GM23248 (cell line): ENCODE measurements at regions not wholly inside any gene's neighbourhood (a gene's known extent, or its start where the extent isn't known, plus 50 kb on each side); places are given as distances from the start of the nearest gene placed in this dataset.

ENCODE experiments used
- DNase-seq: peaks from one replicate; pipeline ENCODE4 v3.0.0-alpha.2; 2015
- H2AFZ ChIP-seq: fragments of 200-600 bp; sonication (generic); 2 replicates; pipeline ENCODE4 v1.6.1; 2016; ENCODE audit warnings: antibody characterized with exemption
- H3F3A ChIP-seq: fragments of 200-600 bp; sonication (generic); 2 replicates; pipeline ENCODE4 v1.6.1; 2016; ENCODE audit warnings: mild to moderate bottlenecking, antibody characterized with exemption, mixed run types; ENCODE audit not compliant: insufficient read depth
- H3K27ac ChIP-seq: fragments of 200-600 bp; sonication (generic); 2 replicates; pipeline ENCODE4 v1.5.1; 2016; ENCODE audit warnings: mild to moderate bottlenecking
- H3K27me3 ChIP-seq: fragments of 200-600 bp; sonication (generic); replicated peaks from 2 replicates; pipeline ENCODE4 v1.6.1; 2016; ENCODE audit warnings: mild to moderate bottlenecking; ENCODE audit not compliant: insufficient read depth
- H3K36me3 ChIP-seq: fragments of 200-600 bp; sonication (generic); 2 replicates; pipeline ENCODE4 v1.6.1; 2016; ENCODE audit warnings: low read depth, mild to moderate bottlenecking
- H3K4me1 ChIP-seq: fragments of 200-600 bp; sonication (generic); 2 replicates; pipeline ENCODE4 v1.6.1; 2016; ENCODE audit warnings: mild to moderate bottlenecking; ENCODE audit not compliant: insufficient read depth
- H3K4me2 ChIP-seq: fragments of 200-600 bp; sonication (generic); one replicate; pipeline ENCODE4 v1.6.1; 2016; ENCODE audit warnings: mild to moderate bottlenecking; ENCODE audit not compliant: unreplicated experiment
- H3K4me3 ChIP-seq: fragments of 200-600 bp; sonication (generic); 2 replicates; pipeline ENCODE4 v1.5.1; 2016; ENCODE audit warnings: mild to moderate bottlenecking
- H3K79me2 ChIP-seq: fragments of 200-600 bp; sonication (generic); 2 replicates; pipeline ENCODE4 v1.6.1; 2016; ENCODE audit warnings: mild to moderate bottlenecking; ENCODE audit not compliant: insufficient read depth
- H3K9ac ChIP-seq: fragments of 200-600 bp; sonication (generic); 2 replicates; pipeline ENCODE4 v1.6.1; 2016; ENCODE audit warnings: mild to moderate bottlenecking
- H3K9me2 ChIP-seq: fragments of 200-600 bp; sonication (generic); 2 replicates; pipeline ENCODE4 v1.6.1; 2016; ENCODE audit warnings: mixed run types, mild to moderate bottlenecking, moderate library complexity; ENCODE audit not compliant: insufficient read depth
- H3K9me3 ChIP-seq: fragments of 200-600 bp; sonication (generic); one replicate; pipeline ENCODE4 v1.6.1; 2017; ENCODE audit warnings: low read depth
- H4K20me1 ChIP-seq: fragments of 200-600 bp; sonication (generic); 2 replicates; pipeline ENCODE4 v1.6.0; 2016; ENCODE audit not compliant: insufficient read depth
- EZH2 ChIP-seq: fragments of 200-600 bp; sonication (generic); IDR thresholded peaks from 2 replicates; pipeline ENCODE4 v1.6.1; 2018; ENCODE audit warnings: antibody characterized with exemption, mild to moderate bottlenecking; ENCODE audit not compliant: insufficient read depth, poor library complexity, severe bottlenecking
- EZH2phosphoT487 ChIP-seq: fragments of 200-600 bp; sonication (generic); IDR thresholded peaks from 2 replicates; pipeline ENCODE4 v1.6.1; 2018; ENCODE audit warnings: antibody characterized with exemption, moderate library complexity, mild to moderate bottlenecking, low read depth; ENCODE audit not compliant: insufficient read depth
- WGBS, 2 experiments: methylation state at CpG; one replicate each; pipeline ENCODE4 v1.1.6; 2015 to 2017; ENCODE audit warnings: low lambda C conversion rate in 2 of 2, low coverage in 1 of 2; ENCODE audit errors: missing lambda C conversion rate in 2 of 2; 5-methylcytosine and 5-hydroxymethylcytosine counted together
- in situ Hi-C: fragments of 300-500 bp; cut with MboI; formaldehyde crosslinking; loops from 2 replicates; pipeline ENCODE4 v1.15.0; 2020

DNA sequence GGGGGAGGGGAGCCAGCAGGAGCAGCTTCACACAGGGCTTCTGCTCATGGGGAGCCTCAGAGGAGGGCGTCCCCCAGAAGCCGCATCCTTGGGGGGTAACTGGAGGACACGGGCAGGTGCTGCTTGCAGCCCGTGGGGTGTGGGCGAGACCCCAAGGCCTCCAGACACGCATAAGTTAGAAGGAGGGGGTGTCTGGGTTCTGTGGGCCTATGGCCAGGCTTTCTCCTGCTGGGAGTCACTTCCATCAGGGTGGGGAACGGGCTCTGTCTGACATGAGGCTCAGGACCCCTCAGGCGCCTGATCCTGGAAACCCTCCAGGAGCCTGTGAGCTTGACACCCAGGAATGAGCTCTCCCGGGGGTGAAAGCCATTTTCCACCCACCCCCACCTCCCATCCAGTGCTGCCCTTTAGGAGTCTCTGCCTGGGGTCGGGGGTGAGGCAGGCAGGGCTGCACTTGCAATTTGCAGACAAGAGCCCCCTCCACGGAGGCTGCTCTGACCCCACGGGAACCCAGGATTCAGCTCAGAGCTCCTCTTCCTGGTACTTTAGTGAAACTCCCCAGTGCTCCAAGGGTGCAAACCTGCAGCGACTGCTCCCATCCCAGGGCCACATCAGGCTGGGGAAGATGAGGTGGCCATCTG is 325.7 kb downstream of the ADGRD1 start:
- Histone ChIP-seq H3K4me1 (no peaks in the 10 kb centered on the region), H3F3A (no peaks in the 10 kb centered on the region), H3K27ac (no peak overlapping the region), H3K4me3 (no peak overlapping the region), H2AFZ (no peak overlapping the region), H3K4me2 (no peak overlapping the region), H3K9me2 (no peaks in the 10 kb centered on the region), H3K79me2 (no peaks in the 10 kb centered on the region), H4K20me1 (no peaks in the 10 kb centered on the region), H3K9ac (no peak overlapping the region), H3K36me3 (no peaks in the 10 kb centered on the region), H3K27me3 (no peaks in the 10 kb centered on the region), H3K9me3 (no peaks in the 10 kb centered on the region)
- WGBS, 2 experiments, result 37 to 41% methylated on average over 12 of the region's 13 CpGs
- TF ChIP-seq EZH2phosphoT487, result no peak
- TF ChIP-seq EZH2, result no peak
- in situ Hi-C loops, result no loop called here
- no peak for DNase-seq

DNA sequence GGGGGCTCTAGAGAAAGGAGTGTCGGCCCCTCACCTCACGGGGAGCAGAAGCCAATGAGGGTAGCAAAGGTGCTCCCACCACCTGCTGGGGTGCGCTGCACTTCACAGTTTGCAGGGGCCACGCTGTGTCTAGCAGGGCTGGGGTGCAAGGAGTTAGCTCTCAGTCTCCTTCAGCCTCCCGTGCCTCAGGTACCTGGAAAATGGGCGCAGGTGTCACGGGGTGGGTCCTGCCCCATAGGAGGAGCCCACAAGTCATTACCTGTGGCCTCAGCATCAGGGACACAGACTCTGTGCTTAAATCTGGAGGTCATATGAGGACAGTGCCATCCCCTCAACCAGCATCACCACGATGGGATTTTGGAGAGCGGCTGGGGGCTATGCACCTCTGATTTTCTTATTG is 326.7 kb downstream of the ADGRD1 start:
- no peak for DNase-seq
- H3K79me2 ChIP-seq, result no peaks in the 10 kb centered on the region
- H3K9me2 ChIP-seq, result no peaks in the 10 kb centered on the region
- no peaks in the 10 kb centered on the region for H3K27me3 ChIP-seq
- WGBS, 2 experiments, result 41 to 51% methylated on average over 9 of the region's 9 CpGs
- H3K9me3 ChIP-seq, result no peaks in the 10 kb centered on the region
- H2AFZ ChIP-seq, result no peak overlapping the region
- H3F3A ChIP-seq, result no peaks in the 10 kb centered on the region
- no peak overlapping the region for H3K4me2 ChIP-seq
- H3K27ac ChIP-seq, result no peak overlapping the region
- H3K4me3 ChIP-seq, result no peak overlapping the region
- H3K4me1 ChIP-seq, result no peaks in the 10 kb centered on the region
- no peaks in the 10 kb centered on the region for H3K36me3 ChIP-seq
- TF ChIP-seq EZH2phosphoT487, result no peak
- TF ChIP-seq EZH2, result no peak
- no peak overlapping the region for H3K9ac ChIP-seq
- in situ Hi-C loops, result no loop called here
- no peaks in the 10 kb centered on the region for H4K20me1 ChIP-seq

DNA sequence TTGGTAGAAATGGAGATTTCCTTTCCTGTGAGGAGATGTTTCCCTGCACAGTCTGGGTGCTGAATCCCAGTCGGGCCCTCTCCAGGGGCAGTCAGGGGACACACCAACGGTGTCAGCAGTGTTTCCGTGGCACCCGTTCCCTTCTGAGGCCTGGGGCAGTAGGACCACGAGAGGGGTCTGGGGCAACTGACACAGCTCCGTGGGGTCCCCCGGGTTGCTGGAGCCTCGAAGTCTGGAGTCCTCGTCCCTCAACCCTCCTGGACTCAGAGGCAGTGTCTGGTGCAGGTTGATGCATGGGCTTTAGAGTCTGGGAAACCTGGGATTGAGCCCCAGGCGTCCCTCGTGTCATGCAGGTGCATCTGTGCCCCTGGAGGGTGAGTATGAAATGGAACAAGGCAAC is 327.3 kb downstream of the ADGRD1 start:
- in situ Hi-C loops, result no loop called here
- Histone ChIP-seq H3K27me3 (no peaks in the 10 kb centered on the region), H3K9me3 (no peaks in the 10 kb centered on the region), H3K4me2 (no peak overlapping the region), H3K27ac (no peak overlapping the region), H2AFZ (no peak overlapping the region), H3K9me2 (no peaks in the 10 kb centered on the region), H3K79me2 (no peaks in the 10 kb centered on the region), H4K20me1 (no peaks in the 10 kb centered on the region), H3K36me3 (no peaks in the 10 kb centered on the region), H3K4me3 (no peak overlapping the region), H3F3A (no peaks in the 10 kb centered on the region), H3K4me1 (no peaks in the 10 kb centered on the region), H3K9ac (no peak overlapping the region)
- DNase-seq, result no peak
- WGBS, 2 experiments, result 41 to 56% methylated on average over 11 of the region's 11 CpGs
- TF ChIP-seq EZH2 (no peak), EZH2phosphoT487 (no peak)

DNA sequence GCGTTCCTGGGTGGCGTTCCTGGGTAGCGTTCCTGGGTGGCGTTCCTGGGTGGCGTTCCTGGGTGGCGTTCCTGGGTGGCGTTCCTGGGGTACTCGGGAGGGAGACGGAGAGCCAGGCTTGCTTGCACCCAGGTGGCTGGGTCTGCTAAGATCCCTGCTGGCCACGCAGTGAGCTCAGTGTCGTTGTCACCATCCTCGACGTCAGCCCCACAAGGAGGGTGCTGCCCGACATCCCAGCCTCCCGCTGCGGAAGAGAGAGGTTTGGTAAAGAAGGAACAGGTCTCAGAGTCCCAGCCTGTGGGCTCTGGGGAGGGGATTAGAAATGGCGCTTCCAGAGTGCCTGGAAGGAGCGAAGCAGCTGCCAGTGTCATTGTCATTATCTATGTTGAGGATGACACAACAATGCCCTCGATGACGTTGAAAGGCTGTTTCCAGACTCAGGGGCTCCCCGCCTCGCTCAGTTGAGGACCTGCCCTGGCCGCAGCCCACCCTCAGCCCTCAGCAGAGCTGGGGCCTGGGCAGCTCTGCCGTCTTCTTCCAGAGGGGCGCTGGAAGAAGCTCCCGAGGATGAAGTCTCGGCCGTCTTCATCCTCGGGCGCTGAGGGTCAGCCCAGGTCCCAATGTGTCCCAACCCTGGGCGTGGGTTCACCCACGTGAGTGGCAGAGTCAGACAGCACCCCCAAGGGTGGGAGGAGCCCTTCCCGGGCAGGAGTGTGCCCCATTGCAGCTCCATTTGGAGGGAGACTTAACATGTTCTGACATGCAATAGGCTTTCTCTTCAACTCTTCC is 328.8 kb downstream of the ADGRD1 start:
- no peaks in the 10 kb centered on the region for H3F3A ChIP-seq

More for the DNA sequence above, 328.8 kb downstream of the ADGRD1 start:
- no peak for DNase-seq
- no peaks in the 10 kb centered on the region for H3K27me3 ChIP-seq
- no peak overlapping the region for H3K9ac ChIP-seq
- no peaks in the 10 kb centered on the region for H3K4me1 ChIP-seq
- no peak overlapping the region for H3K4me3 ChIP-seq
- TF ChIP-seq EZH2phosphoT487 (no peak), EZH2 (no peak)
- no peaks in the 10 kb centered on the region for H3K79me2 ChIP-seq
- no peak overlapping the region for H3K4me2 ChIP-seq
- H3K9me2 ChIP-seq, result no peaks in the 10 kb centered on the region
- H3K27ac ChIP-seq, result no peak overlapping the region
- H3K9me3 ChIP-seq, result no peaks in the 10 kb centered on the region
- no peak overlapping the region for H2AFZ ChIP-seq
- in situ Hi-C loops, result no loop called here
- WGBS, 2 experiments, result 72 to 76% methylated on average over 31 to 33 of the region's 33 CpGs
- H3K36me3 ChIP-seq, result no peaks in the 10 kb centered on the region
- no peaks in the 10 kb centered on the region for H4K20me1 ChIP-seq
